GM12891 (cell line): ENCODE measurements at regions not wholly inside any gene's neighbourhood (a gene's known extent, or its start where the extent isn't known, plus 50 kb on each side); places are given as distances from the start of the nearest gene placed in this dataset.

Source experiments
- POLR2A ChIP-seq: IDR thresholded peaks from 2 replicates; pipeline ENCODE4 v1.6.1; 2011; ENCODE audit warnings: low read depth, low read length, control low read depth
- POLR2AphosphoS5 ChIP-seq: IDR thresholded peaks from 2 replicates; pipeline ENCODE4 v1.6.1; 2011; ENCODE audit warnings: low read depth, low read length, control low read depth
- POU2F2 ChIP-seq: IDR thresholded peaks from 2 replicates; pipeline ENCODE4 v1.6.1; 2011; ENCODE audit warnings: low read depth, mild to moderate bottlenecking, control low read depth, low read length, moderate library complexity
- SPI1 ChIP-seq: IDR thresholded peaks from 2 replicates; pipeline ENCODE4 v1.6.1; 2011; ENCODE audit warnings: low read depth, low read length, control low read depth
- TAF1 ChIP-seq: IDR thresholded peaks from 2 replicates; pipeline ENCODE4 v1.6.1; 2011; ENCODE audit warnings: low read depth, low read length, control low read depth

GRCh38 chr4:55272589-55272988 lies 73.5 kb upstream of the SRD5A3 start:
- TF ChIP-seq POLR2A (no peak), POLR2AphosphoS5 (no peak), TAF1 (no peak), POU2F2 (no peak), SPI1 (no peak)
